Glutamatergic neuron (in vitro differentiated cells): ENCODE measurements at regions not wholly inside any gene's neighbourhood (a gene's known extent, or its start where the extent isn't known, plus 50 kb on each side); places are given as distances from the start of the nearest gene placed in this dataset.

Experiments used
- DNase-seq: peaks from one replicate; pipeline ENCODE4 v3.0.0; 2022
- H3K27ac Mint-ChIP-seq: one replicate; pipeline ENCODE4 v1.8.0; 2020; ENCODE audit warnings: mild to moderate bottlenecking, mixed read lengths, inconsistent platforms; ENCODE audit not compliant: unreplicated experiment
- H3K27me3 Mint-ChIP-seq: one replicate; pipeline ENCODE4 v1.8.0; 2020; ENCODE audit warnings: mild to moderate bottlenecking, moderate library complexity, mixed read lengths, inconsistent platforms; ENCODE audit not compliant: unreplicated experiment
- H3K36me3 Mint-ChIP-seq: one replicate; pipeline ENCODE4 v1.8.0; 2020; ENCODE audit warnings: mild to moderate bottlenecking, mixed read lengths, inconsistent platforms; ENCODE audit not compliant: unreplicated experiment
- H3K4me1 Mint-ChIP-seq: one replicate; pipeline ENCODE4 v1.8.0; 2020; ENCODE audit warnings: mild to moderate bottlenecking, low read depth, mixed read lengths, inconsistent platforms; ENCODE audit not compliant: unreplicated experiment
- H3K4me3 Mint-ChIP-seq: one replicate; pipeline ENCODE4 v1.8.0; 2020; ENCODE audit warnings: mild to moderate bottlenecking, mixed read lengths, inconsistent platforms; ENCODE audit not compliant: unreplicated experiment
- H3K9me3 Mint-ChIP-seq: one replicate; pipeline ENCODE4 v1.8.0; 2020; ENCODE audit warnings: mild to moderate bottlenecking, moderate library complexity, mixed read lengths, inconsistent platforms; ENCODE audit not compliant: unreplicated experiment
- TF ChIP-seq, protein P1 (sequence below): fragments of 200-600 bp; sonication (generic); IDR thresholded peaks from one replicate; pipeline ENCODE4 v1.5.0; 2021; ENCODE audit not compliant: partially characterized antibody, unreplicated experiment

DNA sequence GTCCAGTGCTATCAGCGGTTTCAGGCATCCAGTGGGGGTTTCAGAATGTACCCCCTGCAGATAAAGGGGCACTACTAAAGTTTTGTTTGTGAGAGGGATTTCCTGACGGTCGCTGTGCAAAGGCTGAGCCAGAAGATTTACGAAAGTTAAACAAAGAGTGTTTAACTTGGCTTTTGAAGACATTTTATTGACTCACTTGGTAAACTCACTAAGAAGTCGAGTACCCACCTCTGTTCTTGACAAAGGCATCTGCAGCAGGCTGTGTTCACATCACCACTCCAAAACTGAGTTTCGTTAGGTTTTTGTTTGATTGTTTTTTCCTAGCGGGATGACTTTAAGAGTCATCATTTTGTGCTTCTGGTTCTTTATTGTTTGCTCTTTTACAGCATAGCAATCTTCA, 143.9 kb upstream of the TBL1X start:
- Mint-ChIP-seq H3K27ac (no peak overlapping the region), H3K4me3 (no peak overlapping the region), H3K4me1 (no peaks in the 10 kb centered on the region), H3K9me3 (no peaks in the 10 kb centered on the region), H3K36me3 (no peaks in the 10 kb centered on the region), H3K27me3 (no peaks in the 10 kb centered on the region)
- TF ChIP-seq, protein P1, sequence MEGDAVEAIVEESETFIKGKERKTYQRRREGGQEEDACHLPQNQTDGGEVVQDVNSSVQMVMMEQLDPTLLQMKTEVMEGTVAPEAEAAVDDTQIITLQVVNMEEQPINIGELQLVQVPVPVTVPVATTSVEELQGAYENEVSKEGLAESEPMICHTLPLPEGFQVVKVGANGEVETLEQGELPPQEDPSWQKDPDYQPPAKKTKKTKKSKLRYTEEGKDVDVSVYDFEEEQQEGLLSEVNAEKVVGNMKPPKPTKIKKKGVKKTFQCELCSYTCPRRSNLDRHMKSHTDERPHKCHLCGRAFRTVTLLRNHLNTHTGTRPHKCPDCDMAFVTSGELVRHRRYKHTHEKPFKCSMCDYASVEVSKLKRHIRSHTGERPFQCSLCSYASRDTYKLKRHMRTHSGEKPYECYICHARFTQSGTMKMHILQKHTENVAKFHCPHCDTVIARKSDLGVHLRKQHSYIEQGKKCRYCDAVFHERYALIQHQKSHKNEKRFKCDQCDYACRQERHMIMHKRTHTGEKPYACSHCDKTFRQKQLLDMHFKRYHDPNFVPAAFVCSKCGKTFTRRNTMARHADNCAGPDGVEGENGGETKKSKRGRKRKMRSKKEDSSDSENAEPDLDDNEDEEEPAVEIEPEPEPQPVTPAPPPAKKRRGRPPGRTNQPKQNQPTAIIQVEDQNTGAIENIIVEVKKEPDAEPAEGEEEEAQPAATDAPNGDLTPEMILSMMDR: no peak
- DNase-seq: no peak

DNA sequence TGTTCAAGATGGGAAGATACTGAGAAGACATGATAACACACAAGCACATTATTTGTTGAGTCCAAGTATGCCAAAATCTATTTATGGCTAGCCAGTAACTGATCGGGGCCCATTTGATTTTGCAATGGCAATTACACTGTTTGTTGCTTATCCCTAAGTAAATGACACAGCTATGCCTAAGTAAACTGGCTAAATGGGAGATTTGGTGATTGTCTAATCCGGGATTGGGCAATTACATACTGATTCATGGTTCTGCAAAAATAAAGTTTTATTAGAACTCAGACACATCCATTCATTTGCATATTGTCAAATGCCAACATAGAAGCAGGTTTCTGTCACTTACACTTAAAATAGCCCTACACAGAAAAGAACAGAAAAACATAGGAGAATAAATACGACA, 140.2 kb upstream of the TBL1X start:
- TF ChIP-seq, protein P1: no peak
- H3K4me1 Mint-ChIP-seq: no peaks in the 10 kb centered on the region
- H3K27ac Mint-ChIP-seq: no peak overlapping the region
- no peak for DNase-seq
- no peaks in the 10 kb centered on the region for H3K36me3 Mint-ChIP-seq
- no peaks in the 10 kb centered on the region for H3K27me3 Mint-ChIP-seq
- H3K4me3 Mint-ChIP-seq: no peak overlapping the region
- no peaks in the 10 kb centered on the region for H3K9me3 Mint-ChIP-seq

DNA sequence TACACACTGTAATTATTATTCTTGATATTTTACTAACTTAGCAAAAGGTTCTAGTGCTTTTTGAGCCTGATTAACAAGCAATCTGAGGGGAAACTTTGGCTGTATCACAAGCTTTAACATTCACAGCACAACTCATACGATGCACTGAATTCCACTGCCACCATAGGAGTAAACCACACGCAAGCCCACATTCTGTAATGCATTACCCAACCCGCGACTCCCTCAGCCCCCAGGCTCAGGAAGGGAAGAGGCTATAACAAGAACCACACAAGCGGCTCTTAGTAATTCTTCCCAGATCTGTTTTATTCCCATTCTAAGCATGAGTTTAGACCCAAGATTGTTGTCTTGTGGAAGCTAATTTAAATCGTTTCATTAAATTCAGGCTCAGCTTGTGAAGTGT, 138.5 kb upstream of the TBL1X start:
- Mint-ChIP-seq H3K4me1 (no peaks in the 10 kb centered on the region), H3K36me3 (no peaks in the 10 kb centered on the region), H3K27me3 (no peaks in the 10 kb centered on the region), H3K27ac (no peak overlapping the region), H3K9me3 (no peaks in the 10 kb centered on the region), H3K4me3 (no peak overlapping the region)
- TF ChIP-seq, protein P1: no peak
- DNase-seq: no peak

DNA sequence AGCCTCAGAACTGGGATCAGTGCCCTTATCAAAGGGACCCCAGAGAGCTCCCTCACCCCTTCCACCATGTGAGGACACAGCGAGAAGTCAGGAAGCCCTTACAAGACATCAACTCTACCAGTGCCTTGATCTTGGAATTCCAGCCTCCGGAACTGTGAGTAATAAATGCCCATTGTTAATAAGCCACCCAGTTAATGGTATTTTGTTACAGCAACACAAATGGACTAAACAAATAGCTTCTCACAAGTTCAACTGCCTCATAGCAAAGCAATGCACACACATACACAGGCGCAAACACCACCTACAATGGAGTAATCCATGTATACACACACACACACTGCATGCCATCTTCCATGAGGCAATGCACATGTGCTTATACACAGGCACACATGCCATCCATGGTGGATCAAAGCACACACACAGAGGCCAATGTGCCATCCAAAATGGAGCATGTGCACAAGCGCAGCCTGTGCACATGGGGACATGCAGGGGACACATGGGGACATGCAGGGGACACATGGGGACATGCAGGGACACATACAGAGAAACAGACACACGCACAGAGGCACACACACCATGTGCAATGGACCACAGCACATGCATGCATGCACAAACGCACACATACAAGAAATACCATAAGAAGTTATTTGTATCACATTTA, 137.6 kb upstream of the TBL1X start:
- H3K36me3 Mint-ChIP-seq: no peaks in the 10 kb centered on the region
- H3K27ac Mint-ChIP-seq: no peak overlapping the region
- H3K27me3 Mint-ChIP-seq: no peaks in the 10 kb centered on the region
- no peak overlapping the region for H3K4me3 Mint-ChIP-seq
- TF ChIP-seq, protein P1: no peak
- no peak for DNase-seq
- H3K9me3 Mint-ChIP-seq: no peaks in the 10 kb centered on the region
- no peaks in the 10 kb centered on the region for H3K4me1 Mint-ChIP-seq

DNA sequence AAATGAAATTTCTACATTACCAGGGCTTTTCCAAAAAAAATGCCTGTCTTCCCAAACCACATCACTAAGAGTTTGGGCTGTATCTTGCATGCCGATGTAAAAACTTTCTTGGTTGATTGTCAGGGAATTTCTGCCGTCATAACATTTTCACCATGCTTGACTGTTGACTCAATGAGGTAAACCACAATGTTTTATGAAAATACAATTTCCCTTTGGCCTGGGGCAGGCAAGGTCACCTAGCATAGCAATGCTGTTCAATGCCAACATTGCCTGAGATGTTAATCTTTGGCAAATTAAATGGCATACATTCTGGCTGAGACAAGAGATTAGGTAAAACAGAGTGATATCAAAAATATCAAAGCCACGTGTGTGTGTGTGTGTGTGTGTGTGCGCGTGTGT, 137.1 kb upstream of the TBL1X start:
- Mint-ChIP-seq H3K9me3 (no peaks in the 10 kb centered on the region), H3K4me3 (no peak overlapping the region), H3K27ac (no peak overlapping the region), H3K27me3 (no peaks in the 10 kb centered on the region), H3K4me1 (no peaks in the 10 kb centered on the region), H3K36me3 (no peaks in the 10 kb centered on the region)
- TF ChIP-seq, protein P1: no peak
- no peak for DNase-seq
